ENCODE measurements at regions not wholly inside any gene's neighbourhood (a gene's known extent, or its start where the extent isn't known, plus 50 kb on each side); places are given as distances from the start of the nearest gene placed in this dataset.

DNA sequence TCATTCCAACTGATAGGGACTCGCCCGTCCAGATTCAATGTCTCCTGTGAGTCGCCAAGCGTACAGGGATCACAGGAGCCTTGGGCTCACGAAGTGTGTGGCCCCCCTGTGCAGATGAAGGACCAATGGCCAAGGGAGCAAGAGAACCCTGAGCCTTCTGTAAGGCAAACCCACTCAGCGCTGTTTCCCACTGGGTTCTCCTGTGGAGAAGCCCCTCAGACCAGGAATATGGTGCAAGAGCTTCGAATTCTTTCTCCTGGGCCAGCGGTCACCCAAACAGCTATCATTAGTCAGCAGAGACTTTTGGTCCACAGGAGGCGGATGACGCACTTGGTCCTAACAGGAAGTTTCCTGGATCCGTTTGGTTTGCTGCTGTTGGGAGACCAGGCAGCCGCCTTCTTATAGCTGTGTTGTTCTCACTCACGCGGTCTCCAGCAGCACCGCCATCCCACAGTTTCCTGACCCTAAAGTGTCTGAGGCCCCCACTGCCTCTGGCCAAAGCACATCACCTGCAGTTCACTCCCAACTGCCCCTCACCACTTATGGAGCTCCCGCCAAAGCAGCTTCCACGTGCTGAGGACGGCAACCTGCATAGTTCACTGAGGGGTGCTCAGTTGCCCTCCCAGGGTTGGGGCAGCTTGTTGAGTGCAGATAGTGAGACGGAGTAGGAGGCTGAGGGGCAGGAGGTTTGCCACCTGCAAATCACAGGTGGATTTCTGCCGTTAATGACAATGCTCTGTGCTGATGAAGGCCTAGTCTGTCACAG, 268.6 kb downstream of the ERMARD start:
- TF ChIP-seq MYC (IDR thresholded peaks at IDR 0.05; ENCODE audit: low read depth, low read length) (no peak), GATA2 (IDR thresholded peaks at IDR 0.05; ENCODE audit: insufficient read depth, insufficient read length, low read depth, low read length) (no peak), POLR2AphosphoS5 (IDR thresholded peaks at IDR 0.05; ENCODE audit: insufficient read depth, low read depth, low read length) (no peak), JUN (IDR thresholded peaks at IDR 0.05; ENCODE audit: borderline replicate concordance, insufficient read depth, insufficient read length, low read depth) (no peak), POLR2A (IDR thresholded peaks at IDR 0.05; ENCODE audit: low read depth, low read length) (no peak), FOS (IDR thresholded peaks at IDR 0.05; ENCODE audit: borderline replicate concordance, insufficient read depth, low read length) (no peak), EZH2 (IDR thresholded peaks at IDR 0.05; ENCODE audit: borderline replicate concordance, low read depth, low read length, severe bottlenecking) (no peak)
- TF ChIP-seq, protein P1, sequence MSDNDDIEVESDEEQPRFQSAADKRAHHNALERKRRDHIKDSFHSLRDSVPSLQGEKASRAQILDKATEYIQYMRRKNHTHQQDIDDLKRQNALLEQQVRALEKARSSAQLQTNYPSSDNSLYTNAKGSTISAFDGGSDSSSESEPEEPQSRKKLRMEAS (IDR thresholded peaks at IDR 0.05; ENCODE audit: insufficient read depth, insufficient read length): no peak
- TF ChIP-seq, protein P2, sequence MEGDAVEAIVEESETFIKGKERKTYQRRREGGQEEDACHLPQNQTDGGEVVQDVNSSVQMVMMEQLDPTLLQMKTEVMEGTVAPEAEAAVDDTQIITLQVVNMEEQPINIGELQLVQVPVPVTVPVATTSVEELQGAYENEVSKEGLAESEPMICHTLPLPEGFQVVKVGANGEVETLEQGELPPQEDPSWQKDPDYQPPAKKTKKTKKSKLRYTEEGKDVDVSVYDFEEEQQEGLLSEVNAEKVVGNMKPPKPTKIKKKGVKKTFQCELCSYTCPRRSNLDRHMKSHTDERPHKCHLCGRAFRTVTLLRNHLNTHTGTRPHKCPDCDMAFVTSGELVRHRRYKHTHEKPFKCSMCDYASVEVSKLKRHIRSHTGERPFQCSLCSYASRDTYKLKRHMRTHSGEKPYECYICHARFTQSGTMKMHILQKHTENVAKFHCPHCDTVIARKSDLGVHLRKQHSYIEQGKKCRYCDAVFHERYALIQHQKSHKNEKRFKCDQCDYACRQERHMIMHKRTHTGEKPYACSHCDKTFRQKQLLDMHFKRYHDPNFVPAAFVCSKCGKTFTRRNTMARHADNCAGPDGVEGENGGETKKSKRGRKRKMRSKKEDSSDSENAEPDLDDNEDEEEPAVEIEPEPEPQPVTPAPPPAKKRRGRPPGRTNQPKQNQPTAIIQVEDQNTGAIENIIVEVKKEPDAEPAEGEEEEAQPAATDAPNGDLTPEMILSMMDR (IDR thresholded peaks at IDR 0.05; ENCODE audit: extremely low read depth in 1 of 2, insufficient read depth in 1 of 2, low read depth in 1 of 2, low read length in 2 of 2): no peak
- Histone ChIP-seq H3K4me2 (ENCODE audit: insufficient read depth, low read length) (no peak overlapping the region), H3K9me1 (replicated peaks; ENCODE audit: control insufficient read depth, extremely low read depth, insufficient read depth, low read length) (no peaks in the 10 kb centered on the region), H3K79me2 (ENCODE audit: control insufficient read depth, insufficient read depth, low read length) (no peaks in the 10 kb centered on the region), H4K20me1 (replicated peaks; ENCODE audit: control insufficient read depth, extremely low read depth, insufficient read depth, low read length) (no peaks in the 10 kb centered on the region), H3K27me3 (ENCODE audit: control insufficient read depth in 2 of 2, insufficient read depth in 2 of 2, low read length in 2 of 2) (peaks cover 0 to 3% of the 10 kb centered on the region in 2 experiments), H3K9ac (replicated peaks; ENCODE audit: extremely low read depth, insufficient read depth, low read length) (no peak overlapping the region), H3K36me3 (ENCODE audit: control insufficient read depth in 2 of 2, extremely low read depth in 1 of 2, insufficient read depth in 2 of 2, low read length in 2 of 2) (no peaks in the 10 kb centered on the region), H3K4me3 (replicated peaks in 1 of 3; ENCODE audit: insufficient read depth in 1 of 3, low read depth in 1 of 3, low read length in 3 of 3) (no peak overlapping the region), H3K4me1 (ENCODE audit: control insufficient read depth, extremely low read depth, insufficient read depth, low read length) (no peaks in the 10 kb centered on the region), H3K9me3 (replicated peaks; ENCODE audit: control insufficient read depth, insufficient read depth, low read length) (no peaks in the 10 kb centered on the region), H2AFZ (ENCODE audit: low read depth, low read length) (no peak overlapping the region), H3K27ac (ENCODE audit: insufficient read depth, low read depth, low read length) (no peak overlapping the region)
- DNase-seq (ENCODE audit: low read depth, low spot score): no peak
- intact Hi-C loops (cut with micrococcal nuclease): no loop called here
- ChIA-PET CTCF (no interaction called here), POLR2A (no interaction called here)
- dilution Hi-C loops (cut with MboI; ENCODE audit: extremely low pct_ligation_motif_present, low sequenced_read_pairs): no loop called here
- FAIRE-seq: no peak
- no TSS peak for BruUV-seq (replicated peaks)
